SK-N-SH (cell line): ENCODE measurements at regions not wholly inside any gene's neighbourhood (a gene's known extent, or its start where the extent isn't known, plus 50 kb on each side); places are given as distances from the start of the nearest gene placed in this dataset.

Experiments
- CTCF ChIA-PET: fragments of 300-600, 350-600 bp; formaldehyde crosslinking; extraction: SDS; loops from one replicate; lab custom pipeline; 2021; lab: Yijun Ruan, JAX
- POLR2A ChIA-PET: fragments of 350-600 bp; sonication (Branson Sonifier 250); formaldehyde crosslinking; extraction: SDS; loops from one replicate; lab custom pipeline; 2020; ENCODE audit warnings: antibody characterized with exemption, inconsistent platforms; lab: Yijun Ruan, JAX
- DNase-seq: peaks from one replicate; pipeline ENCODE4 v3.0.0; 2012
- H2AFZ ChIP-seq: fragments of 200-600 bp; sonication (generic); 2 replicates; pipeline ENCODE4 v1.8.1; 2016; ENCODE audit warnings: antibody characterized with exemption, mild to moderate bottlenecking, low read depth
- H3F3A ChIP-seq: fragments of 200-600 bp; sonication (generic); replicated peaks from 2 replicates; pipeline ENCODE3; 2016; ENCODE audit warnings: antibody characterized with exemption, mild to moderate bottlenecking; ENCODE audit not compliant: insufficient read depth
- H3K27ac ChIP-seq, 2 experiments: fragments of 200-500 bp in 1 of 2; fragments of 200-600 bp in 1 of 2; sonication (Bioruptor generic) in 1 of 2; sonication (generic), shearing (Covaris generic) in 1 of 2; 2 replicates each; pipeline versions ENCODE4 v1.5.1 to v1.6.1; 2014 to 2016; ENCODE audit warnings: low read depth in 2 of 2, inconsistent platforms in 1 of 2, low read length in 1 of 2, mild to moderate bottlenecking in 1 of 2, mixed read lengths in 1 of 2
- H3K27me3 ChIP-seq: fragments of 200-600 bp; sonication (generic), shearing (Covaris generic); 2 replicates; pipeline ENCODE4 v1.6.1; 2016; ENCODE audit warnings: mixed run types; ENCODE audit not compliant: insufficient read depth
- H3K36me3 ChIP-seq, 2 experiments: fragments of 200-500 bp in 1 of 2; fragments of 200-600 bp in 1 of 2; sonication (Bioruptor generic) in 1 of 2; sonication (generic) in 1 of 2; replicated peaks in 1 of 2; 2 replicates each; pipeline versions ENCODE3 to v1.5.1; 2014 to 2016; ENCODE audit warnings: low read length in 1 of 2, mild to moderate bottlenecking in 1 of 2; ENCODE audit not compliant: insufficient read depth in 2 of 2, control insufficient read depth in 1 of 2
- H3K4me1 ChIP-seq, 2 experiments: fragments of 200-500 bp in 1 of 2; fragments of 200-600 bp in 1 of 2; sonication (Bioruptor generic) in 1 of 2; sonication (generic), shearing (Covaris generic) in 1 of 2; 2 replicates each; pipeline versions ENCODE4 v1.5.1 to v1.6.1; 2014 to 2016; ENCODE audit warnings: low read depth in 1 of 2, low read length in 1 of 2, mixed run types in 1 of 2; ENCODE audit not compliant: insufficient read depth in 2 of 2, control insufficient read depth in 1 of 2
- H3K4me2 ChIP-seq: fragments of 200-600 bp; sonication (generic), shearing (Covaris generic); 2 replicates; pipeline ENCODE4 v1.6.1; 2017; ENCODE audit warnings: mixed run types
- H3K4me3 ChIP-seq, 2 experiments: fragments of 200-500 bp in 1 of 2; fragments of 200-600 bp in 1 of 2; sonication (Bioruptor generic) in 1 of 2; sonication (generic), shearing (Covaris generic) in 1 of 2; 2 replicates each; pipeline versions ENCODE4 v1.5.1 to v1.8.1; 2014 to 2016; ENCODE audit warnings: low read depth in 2 of 2, inconsistent platforms in 1 of 2, low read length in 1 of 2, mild to moderate bottlenecking in 1 of 2, mixed read lengths in 1 of 2, moderate library complexity in 1 of 2
- H3K79me2 ChIP-seq: fragments of 200-600 bp; sonication (generic); 2 replicates; pipeline ENCODE4 v1.8.1; 2017; ENCODE audit warnings: mild to moderate bottlenecking; ENCODE audit not compliant: insufficient read depth
- H3K9ac ChIP-seq: fragments of 200-600 bp; sonication (generic); 2 replicates; pipeline ENCODE4 v1.6.1; 2017; ENCODE audit warnings: mixed run types
- H3K9me2 ChIP-seq: fragments of 200-600 bp; sonication (generic); 2 replicates; pipeline ENCODE4 v1.6.1; 2017; ENCODE audit warnings: mixed run types
- H3K9me3 ChIP-seq: fragments of 200-600 bp; sonication (generic); 2 replicates; pipeline ENCODE4 v1.6.1; 2017; ENCODE audit warnings: mixed run types, mild to moderate bottlenecking, moderate library complexity
- H4K20me1 ChIP-seq: fragments of 200-600 bp; sonication (generic); 2 replicates; pipeline ENCODE4 v1.6.1; 2017; ENCODE audit warnings: mild to moderate bottlenecking, mixed run types; ENCODE audit not compliant: insufficient read depth
- CHD2 ChIP-seq: fragments of 150-350 bp; IDR thresholded peaks from 2 replicates; pipeline ENCODE4 v1.6.1; 2018; ENCODE audit warnings: low read length; ENCODE audit not compliant: partially characterized antibody
- EP300 ChIP-seq, 2 experiments: IDR thresholded peaks; 2 replicates each; pipeline versions ENCODE4 v1.4.0 to v1.6.1; 2012; ENCODE audit warnings: borderline replicate concordance in 1 of 2, low read depth in 1 of 2, low read length in 1 of 2
- FOSL2 ChIP-seq: IDR thresholded peaks from 2 replicates; pipeline ENCODE4 v1.4.0; 2012; ENCODE audit warnings: low read depth, mild to moderate bottlenecking, moderate library complexity, borderline replicate concordance
- FOXM1 ChIP-seq: IDR thresholded peaks from 2 replicates; pipeline ENCODE4 v1.4.0; 2012; ENCODE audit warnings: low read depth, mild to moderate bottlenecking
- GABPA ChIP-seq: IDR thresholded peaks from 2 replicates; pipeline ENCODE4 v1.4.0; 2012; ENCODE audit warnings: low read depth, mild to moderate bottlenecking
- GATA2 ChIP-seq: sonication (generic); formaldehyde crosslinking; IDR thresholded peaks from 2 replicates; pipeline ENCODE4 v1.5.0; 2020; ENCODE audit warnings: mild to moderate bottlenecking, missing genetic modification reagents
- JUND ChIP-seq: IDR thresholded peaks from 2 replicates; pipeline ENCODE4 v1.4.0; 2012
- NFIC ChIP-seq: IDR thresholded peaks from 2 replicates; pipeline ENCODE4 v1.4.0; 2012; ENCODE audit warnings: borderline replicate concordance
- NRF1 ChIP-seq: IDR thresholded peaks from 2 replicates; pipeline ENCODE4 v1.6.1; 2012; ENCODE audit warnings: low read depth, mild to moderate bottlenecking, low read length
- RCOR1 ChIP-seq: fragments of 150-350 bp; IDR thresholded peaks from 2 replicates; pipeline ENCODE4 v1.6.1; 2017; ENCODE audit warnings: antibody characterized with exemption, low read length
- RFX5 ChIP-seq: IDR thresholded peaks from 2 replicates; pipeline ENCODE4 v1.6.1; 2012; ENCODE audit warnings: mild to moderate bottlenecking, improper control_type of control experiment, low read length
- TAF1 ChIP-seq: IDR thresholded peaks from 2 replicates; pipeline ENCODE4 v1.6.1; 2012; ENCODE audit warnings: low read depth, mild to moderate bottlenecking, low read length, moderate library complexity, borderline replicate concordance
- TEAD4 ChIP-seq: IDR thresholded peaks from 2 replicates; pipeline ENCODE4 v1.4.0; 2012; ENCODE audit warnings: mild to moderate bottlenecking, borderline replicate concordance; ENCODE audit not compliant: insufficient read depth
- YY1 ChIP-seq: IDR thresholded peaks from 2 replicates; pipeline ENCODE4 v1.4.0; 2012; ENCODE audit warnings: low read depth, mild to moderate bottlenecking
- ZBTB33 ChIP-seq: IDR thresholded peaks from 2 replicates; pipeline ENCODE4 v1.4.0; 2012; ENCODE audit warnings: low read depth, borderline replicate concordance
- WGBS: methylation state at CpG from one replicate; pipeline ENCODE4 v1.1.6; 2017; ENCODE audit warnings: low lambda C conversion rate; 5-methylcytosine and 5-hydroxymethylcytosine counted together
- TF ChIP-seq, protein P1 (sequence below): IDR thresholded peaks from 2 replicates; pipeline ENCODE4 v1.4.0; 2012; ENCODE audit warnings: low read depth
- TF ChIP-seq, protein P2 (sequence below): fragments of 150-350 bp; IDR thresholded peaks from 2 replicates; pipeline ENCODE4 v1.6.1; 2017; ENCODE audit warnings: antibody characterized with exemption, low read length, low read depth, borderline replicate concordance
- TF ChIP-seq, protein P3 (sequence below): fragments of 200-600 bp; sonication (generic); IDR thresholded peaks from 2 replicates; pipeline ENCODE4 v1.6.1; 2017; ENCODE audit warnings: antibody characterized with exemption, mild to moderate bottlenecking, moderate library complexity
- TF ChIP-seq, protein P4 (sequence below): IDR thresholded peaks from 2 replicates; pipeline ENCODE4 v1.6.1; 2012; ENCODE audit warnings: mild to moderate bottlenecking, low read depth, low read length, moderate library complexity

DNA sequence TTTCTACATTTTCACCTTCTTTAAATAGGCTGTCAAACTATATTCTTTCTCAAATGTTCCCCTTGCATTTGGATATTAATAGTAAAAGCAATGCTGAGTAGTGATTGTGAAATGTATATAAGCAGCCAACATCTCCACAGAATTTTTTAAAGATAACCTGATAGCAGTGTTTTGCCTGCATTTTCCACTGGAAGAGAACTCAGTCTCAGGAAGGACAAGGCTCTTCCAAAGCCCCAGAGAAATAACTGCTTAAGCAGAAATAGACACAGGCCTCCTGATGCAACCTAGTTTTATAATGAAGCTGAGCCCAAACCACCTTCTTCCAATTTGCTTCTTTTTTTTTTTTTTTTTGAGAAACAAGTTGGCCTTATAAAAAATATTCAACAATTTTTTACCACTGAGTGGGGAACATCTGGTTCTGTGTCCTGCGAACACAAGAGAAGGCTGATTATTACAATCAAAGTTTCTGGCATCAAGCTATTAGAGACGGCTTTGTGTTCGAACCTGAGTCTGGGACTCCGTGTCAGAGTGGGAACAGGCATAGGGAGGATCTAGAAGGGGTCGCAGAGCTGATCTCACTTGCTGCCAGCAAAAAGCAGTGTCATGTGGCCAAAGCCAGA lies 332.5 kb upstream of the TBL1XR1 start (continued):
- no peak for TF ChIP-seq ZBTB33
- TF ChIP-seq, protein P1, sequence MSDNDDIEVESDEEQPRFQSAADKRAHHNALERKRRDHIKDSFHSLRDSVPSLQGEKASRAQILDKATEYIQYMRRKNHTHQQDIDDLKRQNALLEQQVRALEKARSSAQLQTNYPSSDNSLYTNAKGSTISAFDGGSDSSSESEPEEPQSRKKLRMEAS: no peak

- 86% methylated on average over 5 of the region's 5 CpGs for WGBS
- ChIA-PET CTCF (interaction anchor here (1.1 kb wide), 1 partner anchor 854 kb away, joined by 3 read pairs; no protein-coding TSS in a partner anchor), POLR2A (no interaction called here)
- no peak overlapping the region for H3K4me3 ChIP-seq
- H3K79me2 ChIP-seq: no peaks in the 10 kb centered on the region
- H3K9ac ChIP-seq: no peak overlapping the region
- no peaks in the 10 kb centered on the region for H3K36me3 ChIP-seq
- H2AFZ ChIP-seq: no peak overlapping the region
- TF ChIP-seq GABPA (no peak), YY1 (no peak), TAF1 (no peak), FOXM1 (no peak), GATA2 (CRISPR knock-in tag) (no peak), RFX5 (no peak), TEAD4 (no peak), NRF1 (no peak), CHD2 (no peak), FOSL2 (no peak), EP300 (IDR thresholded peaks at IDR 0.05; ENCODE audit: borderline replicate concordance in 1 of 2, low read depth in 1 of 2, low read length in 1 of 2) (no peak), ZBTB33 (no peak), JUND (no peak), RCOR1 (no peak), NFIC (no peak)
- TF ChIP-seq, protein P2, sequence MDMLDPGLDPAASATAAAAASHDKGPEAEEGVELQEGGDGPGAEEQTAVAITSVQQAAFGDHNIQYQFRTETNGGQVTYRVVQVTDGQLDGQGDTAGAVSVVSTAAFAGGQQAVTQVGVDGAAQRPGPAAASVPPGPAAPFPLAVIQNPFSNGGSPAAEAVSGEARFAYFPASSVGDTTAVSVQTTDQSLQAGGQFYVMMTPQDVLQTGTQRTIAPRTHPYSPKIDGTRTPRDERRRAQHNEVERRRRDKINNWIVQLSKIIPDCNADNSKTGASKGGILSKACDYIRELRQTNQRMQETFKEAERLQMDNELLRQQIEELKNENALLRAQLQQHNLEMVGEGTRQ: no peak
- TF ChIP-seq, protein P3, sequence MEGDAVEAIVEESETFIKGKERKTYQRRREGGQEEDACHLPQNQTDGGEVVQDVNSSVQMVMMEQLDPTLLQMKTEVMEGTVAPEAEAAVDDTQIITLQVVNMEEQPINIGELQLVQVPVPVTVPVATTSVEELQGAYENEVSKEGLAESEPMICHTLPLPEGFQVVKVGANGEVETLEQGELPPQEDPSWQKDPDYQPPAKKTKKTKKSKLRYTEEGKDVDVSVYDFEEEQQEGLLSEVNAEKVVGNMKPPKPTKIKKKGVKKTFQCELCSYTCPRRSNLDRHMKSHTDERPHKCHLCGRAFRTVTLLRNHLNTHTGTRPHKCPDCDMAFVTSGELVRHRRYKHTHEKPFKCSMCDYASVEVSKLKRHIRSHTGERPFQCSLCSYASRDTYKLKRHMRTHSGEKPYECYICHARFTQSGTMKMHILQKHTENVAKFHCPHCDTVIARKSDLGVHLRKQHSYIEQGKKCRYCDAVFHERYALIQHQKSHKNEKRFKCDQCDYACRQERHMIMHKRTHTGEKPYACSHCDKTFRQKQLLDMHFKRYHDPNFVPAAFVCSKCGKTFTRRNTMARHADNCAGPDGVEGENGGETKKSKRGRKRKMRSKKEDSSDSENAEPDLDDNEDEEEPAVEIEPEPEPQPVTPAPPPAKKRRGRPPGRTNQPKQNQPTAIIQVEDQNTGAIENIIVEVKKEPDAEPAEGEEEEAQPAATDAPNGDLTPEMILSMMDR: no peak
- TF ChIP-seq, protein P4, sequence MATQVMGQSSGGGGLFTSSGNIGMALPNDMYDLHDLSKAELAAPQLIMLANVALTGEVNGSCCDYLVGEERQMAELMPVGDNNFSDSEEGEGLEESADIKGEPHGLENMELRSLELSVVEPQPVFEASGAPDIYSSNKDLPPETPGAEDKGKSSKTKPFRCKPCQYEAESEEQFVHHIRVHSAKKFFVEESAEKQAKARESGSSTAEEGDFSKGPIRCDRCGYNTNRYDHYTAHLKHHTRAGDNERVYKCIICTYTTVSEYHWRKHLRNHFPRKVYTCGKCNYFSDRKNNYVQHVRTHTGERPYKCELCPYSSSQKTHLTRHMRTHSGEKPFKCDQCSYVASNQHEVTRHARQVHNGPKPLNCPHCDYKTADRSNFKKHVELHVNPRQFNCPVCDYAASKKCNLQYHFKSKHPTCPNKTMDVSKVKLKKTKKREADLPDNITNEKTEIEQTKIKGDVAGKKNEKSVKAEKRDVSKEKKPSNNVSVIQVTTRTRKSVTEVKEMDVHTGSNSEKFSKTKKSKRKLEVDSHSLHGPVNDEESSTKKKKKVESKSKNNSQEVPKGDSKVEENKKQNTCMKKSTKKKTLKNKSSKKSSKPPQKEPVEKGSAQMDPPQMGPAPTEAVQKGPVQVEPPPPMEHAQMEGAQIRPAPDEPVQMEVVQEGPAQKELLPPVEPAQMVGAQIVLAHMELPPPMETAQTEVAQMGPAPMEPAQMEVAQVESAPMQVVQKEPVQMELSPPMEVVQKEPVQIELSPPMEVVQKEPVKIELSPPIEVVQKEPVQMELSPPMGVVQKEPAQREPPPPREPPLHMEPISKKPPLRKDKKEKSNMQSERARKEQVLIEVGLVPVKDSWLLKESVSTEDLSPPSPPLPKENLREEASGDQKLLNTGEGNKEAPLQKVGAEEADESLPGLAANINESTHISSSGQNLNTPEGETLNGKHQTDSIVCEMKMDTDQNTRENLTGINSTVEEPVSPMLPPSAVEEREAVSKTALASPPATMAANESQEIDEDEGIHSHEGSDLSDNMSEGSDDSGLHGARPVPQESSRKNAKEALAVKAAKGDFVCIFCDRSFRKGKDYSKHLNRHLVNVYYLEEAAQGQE: no peak
- DNase-seq: no peak
- no peak overlapping the region for H3K4me2 ChIP-seq
- H3K9me2 ChIP-seq: no peaks in the 10 kb centered on the region
- H3K27ac ChIP-seq: no peak overlapping the region; a peak in 1 of 4 replicates
- no peaks in the 10 kb centered on the region for H4K20me1 ChIP-seq
- no peaks in the 10 kb centered on the region for H3K9me3 ChIP-seq
- no peaks in the 10 kb centered on the region for H3K27me3 ChIP-seq
- no peaks in the 10 kb centered on the region for H3F3A ChIP-seq
- H3K4me1 ChIP-seq: peaks cover 10 to 16% of the 10 kb centered on the region in 2 experiments; a peak in 2 of 4 replicates
Measured at GRCh38 chr3:177530908-177531307, 333.6 kb upstream of the TBL1XR1 start.
